Stimulated activated CD4-positive, alpha-beta T cell treated with anti-CD3 and anti-CD28 coated beads, Interleukin-4, amount 100 ng/mL, for 24 hours (primary cell): ENCODE measurements at regions not wholly inside any gene's neighbourhood (a gene's known extent, or its start where the extent isn't known, plus 50 kb on each side); places are given as distances from the start of the nearest gene placed in this dataset.
"Not testable (repeated sequence)": the region's sequence is repeated elsewhere in the genome, so short reads cannot be mapped to it uniquely, and the experiment has no call there.

Experiments used
- DNase-seq: peaks from one replicate; pipeline ENCODE4 v3.0.0-alpha.2; 2020

- not testable (repeated sequence) for DNase-seq
Observed at GRCh38 chr2:144636860-144637259, 116.9 kb upstream of the ZEB2 start.

- no peak for DNase-seq
Observed at GRCh38 chr2:144632809-144633208, 112.9 kb upstream of the ZEB2 start.

- DNase-seq = no peak
Observed at GRCh38 chr2:144631636-144632035, 111.7 kb upstream of the ZEB2 start.

GRCh38 chr2:144630459-144631215, 110.7 kb upstream of the ZEB2 start:
- DNase-seq = no peak

GRCh38 chr2:144629935-144630334, 110.0 kb upstream of the ZEB2 start:
- DNase-seq = no peak

- DNase-seq = no peak
Observed at GRCh38 chr2:144628566-144628965, 108.6 kb upstream of the ZEB2 start.

- DNase-seq = no peak
Observed at GRCh38 chr2:144625626-144626025, 105.7 kb upstream of the ZEB2 start.

GRCh38 chr2:144625226-144625625, 105.3 kb upstream of the ZEB2 start:
- DNase-seq = no peak

GRCh38 chr2:144624451-144624850, 104.5 kb upstream of the ZEB2 start:
- no peak for DNase-seq

- not testable (repeated sequence) for DNase-seq
Observed at GRCh38 chr2:144622373-144622772, 102.5 kb upstream of the ZEB2 start.

GRCh38 chr2:144621266-144621665, 101.3 kb upstream of the ZEB2 start:
- DNase-seq = no peak

GRCh38 chr2:144619760-144620159, 99.8 kb upstream of the ZEB2 start:
- no peak for DNase-seq

GRCh38 chr2:144617171-144617570, 97.3 kb upstream of the ZEB2 start:
- DNase-seq = not testable (repeated sequence)

- DNase-seq = no peak
Observed at GRCh38 chr2:144615866-144616565, 96.1 kb upstream of the ZEB2 start.

- no peak for DNase-seq
Observed at GRCh38 chr2:144607891-144608521, 88.1 kb upstream of the ZEB2 start.

- DNase-seq = no peak
Observed at GRCh38 chr2:144607099-144607498, 87.2 kb upstream of the ZEB2 start.

GRCh38 chr2:144606466-144607095, 86.7 kb upstream of the ZEB2 start:
- no peak for DNase-seq

- DNase-seq = no peak
Observed at GRCh38 chr2:144605231-144605840, 85.4 kb upstream of the ZEB2 start.

- DNase-seq = no peak
Observed at GRCh38 chr2:144603334-144603733, 83.4 kb upstream of the ZEB2 start.

GRCh38 chr2:144598906-144599305, 79.0 kb upstream of the ZEB2 start:
- no peak for DNase-seq

GRCh38 chr2:144597894-144598593, 78.1 kb upstream of the ZEB2 start:
- no peak for DNase-seq

GRCh38 chr2:144597388-144597787, 77.5 kb upstream of the ZEB2 start:
- no peak for DNase-seq
